ENCODE measurements at regions not wholly inside any gene's neighbourhood (a gene's known extent, or its start where the extent isn't known, plus 50 kb on each side); places are given as distances from the start of the nearest gene placed in this dataset.

GRCh38 chr1:166484471-166484870 lies 317.7 kb upstream of the FAM78B start:
- no peak overlapping the region for H3K27ac ChIP-seq
- DNase-seq (ENCODE audit: low spot score): no peak
- no peak for TF ChIP-seq CTCF (conservative IDR thresholded peaks at IDR 0.05; ENCODE audit: low read depth)
- CTCF ChIA-PET: interaction anchor here (0.6 kb wide), 1 partner anchor 149 kb away, joined by 8 read pairs; no protein-coding TSS in a partner anchor
- POLR2A ChIA-PET (ENCODE audit: low non-redundant PET): no interaction called here

DNA sequence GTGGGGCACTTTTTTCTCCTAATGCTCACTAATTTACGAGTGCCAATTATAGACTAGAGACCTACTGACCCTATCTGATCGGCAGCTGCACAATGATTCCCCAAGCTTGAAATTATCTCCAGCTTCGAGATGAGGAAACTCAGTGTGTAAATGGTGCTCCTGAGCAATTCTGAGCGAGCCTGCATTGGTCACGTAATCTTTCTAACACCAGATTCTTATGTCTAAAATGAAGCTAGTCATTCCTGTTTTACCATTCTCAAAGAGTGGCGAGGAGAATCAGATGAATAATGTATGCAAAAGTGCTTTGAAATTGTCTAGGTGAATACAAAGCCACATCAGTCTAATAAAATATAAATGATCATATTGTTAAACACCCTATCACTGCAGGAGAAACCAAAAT lies 318.1 kb upstream of the FAM78B start:
- TF ChIP-seq CTCF (conservative IDR thresholded peaks at IDR 0.05; ENCODE audit: low read depth): no peak
- DNase-seq (ENCODE audit: low spot score): no peak
- ChIA-PET POLR2A (ENCODE audit: low non-redundant PET) (no interaction called here), CTCF (interaction anchor here (0.6 kb wide), 1 partner anchor 149 kb away, joined by 8 read pairs; no protein-coding TSS in a partner anchor)
- no peak overlapping the region for H3K27ac ChIP-seq

- TF ChIP-seq CTCF (conservative IDR thresholded peaks at IDR 0.05; ENCODE audit: low read depth): no peak
- CTCF ChIA-PET: interaction anchor here (0.6 kb wide), 1 partner anchor 14 kb away, joined by 3 read pairs; no protein-coding TSS in a partner anchor
- DNase-seq (ENCODE audit: low spot score): peak; percentile 4
- H3K27ac ChIP-seq: no peak overlapping the region
- POLR2A ChIA-PET (ENCODE audit: low non-redundant PET): no interaction called here
Observed at GRCh38 chr1:166485620-166486019, 318.8 kb upstream of the FAM78B start.

DNA sequence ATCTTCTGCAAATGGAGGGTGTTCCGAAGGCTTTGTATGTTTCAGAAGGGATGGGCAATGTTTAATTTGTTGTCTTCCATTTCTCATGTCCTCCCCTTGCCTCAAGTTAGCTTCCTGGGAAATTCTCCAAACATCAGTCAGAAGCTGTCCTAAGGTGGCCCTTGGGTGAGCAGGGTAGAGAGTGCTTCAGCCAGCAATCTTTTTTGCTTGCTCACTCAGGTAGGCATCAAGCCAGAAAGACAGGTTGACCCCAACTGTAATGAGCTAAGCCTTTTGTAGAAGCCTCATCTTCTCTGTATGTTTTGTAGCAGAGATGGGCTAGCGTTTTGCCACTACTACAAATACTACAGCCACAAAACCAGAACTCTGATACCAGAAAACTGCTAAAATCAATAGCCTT lies 321.5 kb upstream of the FAM78B start:
- CTCF ChIA-PET: no interaction called here
- DNase-seq (ENCODE audit: low spot score): no peak
- TF ChIP-seq CTCF (conservative IDR thresholded peaks at IDR 0.05; ENCODE audit: low read depth): no peak
- POLR2A ChIA-PET (ENCODE audit: low non-redundant PET): no interaction called here
- no peak overlapping the region for H3K27ac ChIP-seq

- no peak for TF ChIP-seq CTCF (conservative IDR thresholded peaks at IDR 0.05; ENCODE audit: low read depth)
- DNase-seq (ENCODE audit: low spot score): no peak
- ChIA-PET POLR2A (ENCODE audit: low non-redundant PET) (no interaction called here), CTCF (interaction anchor here (0.6 kb wide), 1 partner anchor 184 kb away, joined by 5 read pairs; no protein-coding TSS in a partner anchor)
- no peak overlapping the region for H3K27ac ChIP-seq
Observed at GRCh38 chr1:166489356-166489669, 322.5 kb upstream of the FAM78B start.

GRCh38 chr1:166489670-166490436 lies 323.1 kb upstream of the FAM78B start:
- H3K27ac ChIP-seq: peak overlapping the region; percentile 46
- CTCF ChIA-PET: interaction anchor here (0.5 to 0.6 kb wide), 3 partner anchors 11 to 183 kb away, joined by 3 to 5 read pairs (median 4); no protein-coding TSS in a partner anchor
- TF ChIP-seq CTCF (conservative IDR thresholded peaks at IDR 0.05; ENCODE audit: low read depth): no peak
- POLR2A ChIA-PET (ENCODE audit: low non-redundant PET): no interaction called here
- DNase-seq (ENCODE audit: low spot score): peak; percentile 2

All from RWPE1 (cell line).